NCI-H524 treated with DMSO at 0.1 percent for 48 hours (cell line): ENCODE measurements at regions not wholly inside any gene's neighbourhood (a gene's known extent, or its start where the extent isn't known, plus 50 kb on each side); places are given as distances from the start of the nearest gene placed in this dataset.
A peak's percentile ranks its signal among the peaks of the same experiment; 100 is the strongest.
"Not testable (repeated sequence)": the region's sequence is repeated elsewhere in the genome, so short reads cannot be mapped to it uniquely, and the experiment has no call there.

Experiments
- DNase-seq: peaks from one replicate; lab custom pipeline; 2025; lab: John Stamatoyannopoulos, UW

DNA sequence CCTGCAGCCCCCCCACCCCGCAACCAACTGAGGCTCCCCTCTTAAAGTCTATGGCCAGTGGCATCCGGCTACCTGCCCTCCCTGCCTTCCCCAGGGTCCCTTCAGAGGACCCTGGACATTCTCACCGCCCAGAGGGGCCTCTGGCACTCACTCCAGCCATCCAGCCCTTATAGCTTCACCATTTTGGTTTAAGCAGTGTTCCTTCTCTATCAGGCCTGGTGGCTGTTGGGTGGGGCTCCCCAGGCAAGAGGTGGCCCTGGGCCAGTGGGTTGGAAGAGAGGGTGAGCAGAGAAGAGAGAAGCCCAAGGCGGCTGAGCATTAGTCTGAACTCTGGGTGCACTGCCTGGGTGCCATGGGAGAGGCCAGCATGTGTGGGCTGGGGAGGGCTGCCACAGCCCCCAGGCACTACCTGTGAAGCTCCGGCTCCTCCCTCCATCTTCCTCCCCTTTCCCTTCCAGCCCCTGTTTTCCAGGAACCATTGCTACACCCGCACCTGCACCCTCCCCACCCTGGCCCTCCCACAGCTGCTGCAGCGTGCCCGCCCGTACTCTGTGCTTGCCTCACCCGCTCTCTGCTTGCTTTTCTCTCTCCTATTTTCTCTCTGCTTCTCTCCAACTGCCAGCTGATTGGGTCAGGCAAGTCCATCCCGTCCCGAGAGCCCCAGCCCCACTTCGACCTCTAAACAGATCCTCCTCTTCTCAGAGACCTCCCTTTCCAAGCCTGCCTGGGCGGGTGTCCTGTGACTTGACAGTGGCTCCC, 168.2 kb downstream of the TBC1D2B start:
- no peak for DNase-seq

DNA sequence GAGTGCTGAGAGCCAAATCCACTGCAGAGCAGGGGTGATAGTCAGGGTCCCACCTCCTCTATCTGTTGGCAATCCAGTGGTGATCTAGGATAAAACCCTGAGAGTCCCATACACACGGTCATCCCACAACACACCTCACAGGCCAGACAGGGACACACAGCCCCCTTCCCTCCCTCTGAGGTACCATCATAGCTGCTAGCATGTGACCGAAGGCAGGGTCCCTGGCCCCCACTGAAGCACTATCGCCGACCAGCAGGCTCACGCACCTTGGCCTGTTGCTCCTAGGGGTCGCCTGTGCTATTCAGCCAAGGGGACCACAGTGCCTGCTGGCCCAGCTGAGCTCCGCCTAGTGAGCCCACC, 168.8 kb downstream of the TBC1D2B start:
- DNase-seq = not testable (repeated sequence)

- DNase-seq = no peak
Observed at GRCh38 chr15:77907824-77908751, 169.4 kb downstream of the TBC1D2B start.

GRCh38 chr15:77906062-77906990, 171.2 kb downstream of the TBC1D2B start:
- DNase-seq = not testable (repeated sequence)

DNA sequence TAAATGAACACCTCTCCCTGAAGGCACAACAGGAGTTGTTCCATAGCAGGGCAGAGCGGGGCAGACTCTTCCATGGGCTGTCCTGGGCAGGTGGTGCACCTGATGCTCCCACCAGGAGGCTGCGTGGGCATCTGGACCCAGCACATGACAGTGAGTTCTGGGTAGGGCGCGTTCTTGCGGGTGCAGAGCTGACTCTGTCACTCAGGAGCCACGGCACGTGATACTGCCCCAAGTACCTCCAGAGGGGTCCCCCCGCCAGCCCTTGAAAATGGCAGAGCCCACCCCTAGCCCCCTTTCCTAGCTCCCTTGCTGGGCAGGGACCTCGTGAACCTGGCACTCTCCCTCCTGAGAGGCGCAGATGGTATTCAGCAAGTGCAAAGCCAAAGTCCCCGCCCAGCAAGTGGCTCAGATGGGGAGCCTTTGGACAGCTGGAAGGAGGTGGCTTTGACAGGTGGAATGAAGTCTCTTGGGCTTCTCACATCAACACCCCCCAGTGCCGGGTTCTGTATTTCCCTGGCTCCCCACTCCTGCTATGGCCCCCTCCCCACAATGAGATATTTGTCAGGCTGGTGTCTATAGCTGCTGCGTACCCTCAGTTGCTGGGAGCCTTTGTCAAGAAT, 172.1 kb downstream of the TBC1D2B start:
- peak; percentile 50 for DNase-seq

- no peak for DNase-seq
Observed at GRCh38 chr15:77904901-77905300, 172.6 kb downstream of the TBC1D2B start.

GRCh38 chr15:77904436-77904821, 173.1 kb downstream of the TBC1D2B start:
- DNase-seq = no peak

- DNase-seq = not testable (repeated sequence)
Observed at GRCh38 chr15:77903761-77904435, 173.6 kb downstream of the TBC1D2B start.

GRCh38 chr15:77902921-77903760, 174.4 kb downstream of the TBC1D2B start:
- not testable (repeated sequence) for DNase-seq

DNA sequence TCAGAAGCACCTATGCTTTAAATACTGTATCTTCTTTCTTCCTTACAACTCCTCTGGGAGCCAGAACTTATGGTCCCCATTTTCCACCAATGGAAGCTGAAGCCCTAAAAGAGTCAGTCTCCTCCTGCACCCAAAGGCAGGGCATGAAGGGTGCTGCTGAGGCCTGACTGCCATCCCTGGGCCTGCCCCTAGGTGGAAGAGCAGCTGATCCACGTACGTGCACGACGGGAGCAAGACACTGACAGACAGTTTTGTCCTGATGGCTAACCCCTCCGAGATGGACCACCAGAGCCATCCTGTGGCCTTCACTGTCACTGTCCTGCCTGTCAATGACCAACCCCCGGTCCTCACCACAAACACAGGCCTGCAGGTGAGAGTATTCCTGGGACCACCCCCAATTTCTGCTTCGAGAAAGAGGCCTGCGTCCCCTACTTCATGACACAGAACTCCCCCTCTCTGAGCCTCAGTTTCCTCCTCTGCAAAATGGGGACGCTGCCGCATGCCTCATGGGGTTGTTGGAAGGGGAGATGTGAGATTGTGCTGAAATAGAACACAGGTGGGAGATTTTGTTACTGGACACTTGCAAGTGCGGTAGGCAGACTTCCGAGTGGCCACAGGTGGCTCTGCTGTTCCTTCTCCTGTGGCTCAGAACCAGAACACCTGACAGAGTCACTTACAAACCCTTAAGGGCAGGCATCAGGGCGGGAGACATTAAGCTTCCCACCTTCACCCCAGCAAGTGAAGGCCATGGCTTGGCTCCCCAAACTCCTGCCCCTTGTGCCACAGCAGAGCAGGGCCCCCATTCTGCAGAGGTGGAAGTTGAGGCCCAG, 175.4 kb downstream of the TBC1D2B start:
- DNase-seq = no peak

- no peak for DNase-seq
Observed at GRCh38 chr15:77901251-77901881, 176.1 kb downstream of the TBC1D2B start.

- DNase-seq = not testable (repeated sequence)
Observed at GRCh38 chr15:77900331-77900963, 177.1 kb downstream of the TBC1D2B start.

DNA sequence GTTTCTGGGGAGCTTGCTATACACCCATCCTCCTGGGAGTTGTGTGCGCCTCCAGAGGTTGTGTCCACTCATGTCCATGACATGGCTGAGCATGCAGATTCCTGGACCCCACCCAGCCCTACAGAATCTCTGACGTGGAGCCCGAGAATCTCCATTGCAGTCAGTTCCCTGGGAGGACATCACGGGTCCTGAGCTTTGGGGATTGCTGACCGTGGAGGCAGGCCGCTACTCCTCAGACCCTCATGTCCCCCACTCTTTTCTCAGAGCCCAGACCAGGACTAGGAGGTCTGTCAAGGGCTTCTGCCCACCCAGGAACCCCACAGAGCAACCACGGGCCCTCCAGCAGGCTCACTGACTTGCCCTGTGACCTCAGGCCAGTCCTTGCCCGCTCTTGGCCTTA, 177.7 kb downstream of the TBC1D2B start:
- not testable (repeated sequence) for DNase-seq

GRCh38 chr15:77898811-77899730, 178.4 kb downstream of the TBC1D2B start:
- no peak for DNase-seq

- no peak for DNase-seq
Observed at GRCh38 chr15:77897896-77898406, 179.6 kb downstream of the TBC1D2B start.

DNA sequence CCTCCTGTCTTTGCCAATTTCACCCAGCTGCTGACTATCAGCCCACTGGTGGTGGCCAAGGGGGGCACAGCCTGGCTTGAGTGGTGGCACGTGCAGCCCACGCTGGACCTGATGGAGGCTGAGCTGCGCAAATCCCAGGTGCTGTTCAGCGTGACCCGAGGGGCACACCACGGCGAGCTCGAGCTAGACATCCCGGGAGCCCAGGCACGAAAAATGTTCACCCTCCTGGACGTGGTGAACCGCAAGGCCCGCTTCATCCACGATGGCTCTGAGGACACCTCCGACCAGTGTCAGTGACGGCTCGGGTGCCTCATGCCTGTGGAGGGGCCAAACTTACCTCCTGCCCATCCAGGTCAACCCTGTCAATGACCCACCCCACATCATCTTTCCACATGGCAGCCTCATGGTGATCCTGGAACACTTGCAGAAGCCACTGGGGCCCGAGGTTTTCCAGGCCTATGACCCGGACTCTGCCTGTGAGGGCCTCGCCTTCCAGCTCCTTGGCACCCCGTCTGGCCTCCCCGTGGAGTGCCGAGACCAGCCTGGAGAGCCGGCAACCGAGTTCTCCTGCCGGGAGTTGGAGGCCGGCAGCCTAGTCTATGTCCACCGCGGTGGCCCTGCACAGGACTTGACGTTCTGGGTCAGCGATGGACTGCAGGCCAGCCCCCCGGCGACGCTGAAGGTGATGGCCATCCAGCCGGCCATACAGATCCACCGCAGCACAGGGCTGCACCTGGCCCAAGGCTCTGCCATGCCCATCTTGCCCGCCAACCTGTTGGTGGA, 180.2 kb downstream of the TBC1D2B start:
- not testable (repeated sequence) for DNase-seq
